Mesodermal cell (in vitro differentiated cells): ENCODE measurements at regions not wholly inside any gene's neighbourhood (a gene's known extent, or its start where the extent isn't known, plus 50 kb on each side); places are given as distances from the start of the nearest gene placed in this dataset.

Experiments used
- H3K27ac ChIP-seq: 2 replicates; pipeline ENCODE4 v1.7.0; 2013; ENCODE audit warnings: mild to moderate bottlenecking, low read depth, low read length, moderate library complexity; ENCODE audit not compliant: severe bottlenecking
- H3K36me3 ChIP-seq: 2 replicates; pipeline ENCODE4 v1.7.1; 2013; ENCODE audit warnings: mild to moderate bottlenecking, low read length, moderate library complexity; ENCODE audit not compliant: control insufficient read depth, insufficient read depth
- H3K4me1 ChIP-seq: one replicate; pipeline ENCODE4 v1.7.1; 2013; ENCODE audit warnings: mild to moderate bottlenecking, low read length; ENCODE audit not compliant: insufficient read depth, control insufficient read depth, poor library complexity, severe bottlenecking
- H3K4me3 ChIP-seq: 2 replicates; pipeline ENCODE4 v1.7.0; 2013; ENCODE audit warnings: low read length, control low read depth, mild to moderate bottlenecking; ENCODE audit not compliant: insufficient read depth, poor library complexity, severe bottlenecking; ENCODE audit errors: extremely low read depth
- H3K9me3 ChIP-seq: 2 replicates; pipeline ENCODE4 v1.7.1; 2013; ENCODE audit warnings: mild to moderate bottlenecking, low read length, moderate library complexity; ENCODE audit not compliant: control insufficient read depth
- WGBS, 2 experiments: methylation state at CpG; one replicate each; pipeline ENCODE4 v1.1.5; 2013; ENCODE audit warnings: missing lambda C conversion rate in 2 of 2; ENCODE audit not compliant: insufficient coverage in 2 of 2; 5-methylcytosine and 5-hydroxymethylcytosine counted together

GRCh38 chr14:101225157-101226152 lies 321.9 kb upstream of the RTL1 start:
- H3K4me3 ChIP-seq, result no peak overlapping the region
- 81 to 82% methylated on average over 23 to 26 of the region's 28 CpGs for WGBS, 2 experiments

GRCh38 chr14:101226265-101226602 lies 322.7 kb upstream of the RTL1 start:
- Histone ChIP-seq H3K4me3 (no peak overlapping the region), H3K36me3 (no peaks in the 10 kb centered on the region), H3K4me1 (no peaks in the 10 kb centered on the region), H3K9me3 (no peaks in the 10 kb centered on the region), H3K27ac (no peak overlapping the region)
- 79 to 96% methylated on average over 2 to 3 of the region's 4 CpGs for WGBS, 2 experiments

More at GRCh38 chr14:101225157-101226152, 321.9 kb upstream of the RTL1 start:
- Histone ChIP-seq H3K27ac (no peak overlapping the region), H3K9me3 (no peaks in the 10 kb centered on the region), H3K4me1 (no peaks in the 10 kb centered on the region), H3K36me3 (no peaks in the 10 kb centered on the region)

- WGBS, 2 experiments, result 89 to 96% methylated on average over 22 to 25 of the region's 27 CpGs
- Histone ChIP-seq H3K4me3 (no peak overlapping the region), H3K27ac (no peak overlapping the region), H3K9me3 (no peaks in the 10 kb centered on the region), H3K36me3 (no peaks in the 10 kb centered on the region), H3K4me1 (no peaks in the 10 kb centered on the region)
Measured at GRCh38 chr14:101226603-101227425, 323.3 kb upstream of the RTL1 start.

GRCh38 chr14:101227611-101228594 lies 324.4 kb upstream of the RTL1 start:
- WGBS, 2 experiments, result 85 to 86% methylated on average over 39 to 40 of the region's 41 CpGs
- Histone ChIP-seq H3K4me3 (no peak overlapping the region), H3K4me1 (no peaks in the 10 kb centered on the region), H3K27ac (no peak overlapping the region), H3K36me3 (no peaks in the 10 kb centered on the region), H3K9me3 (no peaks in the 10 kb centered on the region)

GRCh38 chr14:101228949-101229541 lies 325.5 kb upstream of the RTL1 start:
- 96 to 97% methylated on average over 15 to 17 of the region's 17 CpGs for WGBS, 2 experiments
- Histone ChIP-seq H3K36me3 (no peaks in the 10 kb centered on the region), H3K4me3 (no peak overlapping the region), H3K9me3 (no peaks in the 10 kb centered on the region), H3K27ac (no peak overlapping the region), H3K4me1 (peaks cover 1% of the 10 kb centered on the region)

- 85 to 94% methylated on average over 5 to 11 of the region's 27 CpGs for WGBS, 2 experiments
Measured at GRCh38 chr14:101229666-101230065, 326.1 kb upstream of the RTL1 start.

GRCh38 chr14:101230161-101230850 lies 326.8 kb upstream of the RTL1 start:
- H3K9me3 ChIP-seq, result no peaks in the 10 kb centered on the region
- H3K4me1 ChIP-seq, result peaks cover 4% of the 10 kb centered on the region
- H3K36me3 ChIP-seq, result no peaks in the 10 kb centered on the region
- H3K4me3 ChIP-seq, result no peak overlapping the region
- no peak overlapping the region for H3K27ac ChIP-seq
- WGBS, 2 experiments, result 93 to 100% methylated on average over 2 to 6 of the region's 15 CpGs

More at GRCh38 chr14:101229666-101230065, 326.1 kb upstream of the RTL1 start:
- H3K27ac ChIP-seq, result no peak overlapping the region
- no peaks in the 10 kb centered on the region for H3K9me3 ChIP-seq
- H3K4me3 ChIP-seq, result no peak overlapping the region
- H3K36me3 ChIP-seq, result no peaks in the 10 kb centered on the region
- peaks cover 4% of the 10 kb centered on the region for H3K4me1 ChIP-seq

- no peak overlapping the region for H3K4me3 ChIP-seq
- 89 to 91% methylated on average over 5 of the region's 5 CpGs for WGBS, 2 experiments
- no peaks in the 10 kb centered on the region for H3K9me3 ChIP-seq
- H3K4me1 ChIP-seq, result peaks cover 4% of the 10 kb centered on the region
- no peaks in the 10 kb centered on the region for H3K36me3 ChIP-seq
- no peak overlapping the region for H3K27ac ChIP-seq
Measured at GRCh38 chr14:101230851-101231550, 327.5 kb upstream of the RTL1 start.

- H3K36me3 ChIP-seq, result no peaks in the 10 kb centered on the region
- H3K9me3 ChIP-seq, result no peaks in the 10 kb centered on the region
- 80 to 100% methylated on average over 1 of the region's 4 CpGs for WGBS, 2 experiments
- peaks cover 4% of the 10 kb centered on the region for H3K4me1 ChIP-seq
- H3K27ac ChIP-seq, result no peak overlapping the region
- no peak overlapping the region for H3K4me3 ChIP-seq
Measured at GRCh38 chr14:101231828-101232227, 328.3 kb upstream of the RTL1 start.
